Stimulated activated naive CD8-positive, alpha-beta T cell treated with anti-CD3 and anti-CD28 coated beads, Interleukin-15, amount 100 ng/mL, for 72 hours (primary cell): ENCODE measurements at regions not wholly inside any gene's neighbourhood (a gene's known extent, or its start where the extent isn't known, plus 50 kb on each side); places are given as distances from the start of the nearest gene placed in this dataset.
A peak's percentile ranks its signal among the peaks of the same experiment; 100 is the strongest.

Experiments
- ATAC-seq: fragments of 150-1000 bp; cut with Tn5 transposase; 2 replicates; pipeline ENCODE4 v1.10.0; 2021; ENCODE audit warnings: mild to moderate bottlenecking, moderate library complexity
- DNase-seq, 2 donors: peaks; one replicate each; pipeline ENCODE4 v3.0.0; 2021 to 2022
- H3K27ac Mint-ChIP-seq, 2 donors: one replicate each; pipeline ENCODE4 v1.8.0; 2022; ENCODE audit warnings: mild to moderate bottlenecking in 2 of 2, mixed read lengths in 2 of 2, moderate library complexity in 2 of 2
- H3K27me3 Mint-ChIP-seq: one replicate; pipeline ENCODE4 v1.8.0; 2022; ENCODE audit warnings: mixed read lengths
- H3K4me1 Mint-ChIP-seq: one replicate; pipeline ENCODE4 v1.8.0; 2022; ENCODE audit warnings: mild to moderate bottlenecking, mixed read lengths
- H3K4me3 Mint-ChIP-seq, 2 donors: one replicate each; pipeline ENCODE4 v1.8.0; 2022; ENCODE audit warnings: mild to moderate bottlenecking in 2 of 2, mixed read lengths in 2 of 2, moderate library complexity in 1 of 2
- H3K9me3 Mint-ChIP-seq, 2 donors: one replicate each; pipeline ENCODE4 v1.8.0; 2022; ENCODE audit warnings: mixed read lengths in 2 of 2

DNA sequence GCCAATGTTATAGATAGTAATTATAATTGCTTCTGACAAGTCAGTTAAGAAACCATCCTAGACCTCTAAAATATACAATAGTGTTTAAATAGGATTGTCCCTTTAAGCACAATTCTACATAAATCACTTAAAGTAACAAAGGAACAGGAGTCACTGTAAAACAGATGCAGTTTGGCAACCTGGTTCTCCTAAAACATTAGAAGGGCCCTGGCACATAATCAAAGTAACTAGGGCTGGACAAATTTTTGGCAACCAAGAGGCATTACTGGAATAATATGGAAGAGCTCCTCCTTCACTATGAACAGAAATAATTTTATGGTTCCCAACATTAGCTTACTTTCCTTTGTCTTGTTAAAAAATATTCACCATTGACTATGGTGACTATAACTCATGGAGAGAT is 75.0 kb upstream of the CCDC160 start:
- H3K9me3 Mint-ChIP-seq, result no peaks in the 10 kb centered on the region
- H3K4me3 Mint-ChIP-seq, result no peak overlapping the region
- H3K27me3 Mint-ChIP-seq, result no peaks in the 10 kb centered on the region
- no peak overlapping the region for H3K27ac Mint-ChIP-seq
- ATAC-seq (no peak), DNase-seq (no peak)
- H3K4me1 Mint-ChIP-seq, result peaks cover 20% of the 10 kb centered on the region

DNA sequence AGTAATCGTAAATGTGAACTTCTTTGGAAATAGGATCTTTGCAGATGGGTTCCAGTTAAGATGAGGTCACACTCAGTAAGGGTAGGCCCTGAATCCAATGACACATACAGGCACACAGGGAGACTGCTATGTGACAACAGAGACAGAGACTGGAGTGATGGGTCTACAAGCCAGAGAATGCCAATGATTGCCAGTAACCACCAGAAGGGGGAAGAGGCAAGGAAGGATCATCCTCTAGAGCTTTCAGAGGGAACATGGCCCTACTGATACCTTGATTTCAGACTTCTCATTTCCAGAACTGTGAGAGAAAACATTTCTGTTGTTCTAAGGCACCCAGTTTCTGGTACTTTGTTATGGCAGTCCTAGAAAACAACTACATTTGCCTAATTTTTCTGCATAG is 73.1 kb upstream of the CCDC160 start:
- DNase-seq, result no peak
- H3K9me3 Mint-ChIP-seq, result no peaks in the 10 kb centered on the region
- no peak overlapping the region for H3K4me3 Mint-ChIP-seq
- no peak for ATAC-seq
- no peak overlapping the region for H3K27ac Mint-ChIP-seq
- no peaks in the 10 kb centered on the region for H3K27me3 Mint-ChIP-seq
- H3K4me1 Mint-ChIP-seq, result peaks cover 22% of the 10 kb centered on the region

DNA sequence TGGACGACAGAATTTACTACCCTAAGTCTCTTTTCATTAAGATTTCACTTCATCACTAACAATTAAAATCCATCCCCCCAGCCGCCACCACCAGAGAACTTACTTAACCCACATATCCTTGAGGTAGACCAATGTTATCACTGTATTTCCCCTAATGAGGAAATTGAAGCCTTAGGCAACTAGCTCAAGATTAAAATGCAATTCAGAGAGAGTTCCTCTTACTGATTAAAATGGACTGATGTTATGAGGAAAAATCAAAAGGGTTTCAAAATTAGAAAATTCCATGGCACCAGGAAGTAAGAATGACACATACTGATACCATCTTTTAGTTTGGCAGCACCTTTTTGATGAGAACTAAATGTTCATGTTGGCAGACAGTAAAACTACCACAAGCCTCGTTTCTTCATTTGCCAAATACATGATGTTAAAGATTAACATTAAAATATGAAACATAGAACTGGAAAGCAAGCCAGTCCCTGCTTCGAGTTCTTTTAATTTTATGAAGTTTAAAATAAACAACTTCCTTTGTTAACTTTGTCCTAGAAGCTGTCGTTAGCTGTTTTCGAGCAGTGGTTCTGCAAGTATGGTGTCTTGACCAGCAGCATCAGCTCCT is 69.3 kb upstream of the CCDC160 start:
- no peak for ATAC-seq
- Mint-ChIP-seq H3K27ac (no peak overlapping the region), H3K4me3 (no peak overlapping the region), H3K27me3 (no peaks in the 10 kb centered on the region), H3K4me1 (peaks cover 26% of the 10 kb centered on the region), H3K9me3 (no peaks in the 10 kb centered on the region)
- no peak for DNase-seq

DNA sequence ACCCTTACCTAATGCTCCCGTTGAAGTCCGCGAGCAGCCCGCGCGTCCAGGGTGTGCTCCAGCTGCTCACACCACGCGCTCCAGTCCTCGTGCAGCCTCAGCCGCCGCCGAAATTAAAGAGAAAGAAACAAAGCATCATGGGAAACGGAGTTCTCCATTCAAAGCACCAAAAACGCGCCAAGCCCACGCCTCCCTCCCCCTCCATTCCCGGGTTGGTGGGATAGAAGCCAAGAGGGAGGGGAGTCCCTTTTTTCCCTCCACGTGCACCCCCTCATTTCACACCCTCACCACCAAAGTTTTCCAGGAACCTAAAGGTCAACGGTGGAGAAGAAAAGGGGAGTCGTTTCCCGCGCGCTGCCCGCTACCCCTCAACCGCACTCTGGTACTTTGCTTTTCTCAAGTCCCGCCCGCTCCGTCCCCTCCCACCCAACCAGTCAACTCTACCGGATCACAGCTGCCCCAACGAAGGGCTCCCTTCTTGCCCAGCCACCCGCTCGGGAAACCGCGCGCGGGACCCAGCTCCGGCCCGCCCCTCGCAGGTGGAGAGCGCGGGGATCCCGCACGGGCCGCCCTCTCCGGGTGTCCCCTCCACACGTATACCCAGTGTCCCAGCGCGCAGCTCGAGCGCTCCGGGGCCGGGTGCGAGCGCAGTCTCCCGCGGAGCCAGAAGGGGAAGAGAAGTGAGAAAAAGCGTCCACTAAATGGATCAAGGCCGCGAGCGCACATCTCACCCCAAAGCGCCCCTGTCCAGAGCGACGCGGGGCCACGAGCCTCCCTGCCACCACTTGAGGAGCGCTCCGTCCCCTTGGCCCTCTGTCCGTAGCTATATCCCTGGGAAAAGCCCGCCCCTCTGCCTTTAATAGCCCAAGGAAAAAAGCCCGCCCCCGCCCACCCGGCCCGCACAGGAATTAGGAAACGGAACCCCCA is 65.1 kb upstream of the CCDC160 start:
- peak; percentile 85 for ATAC-seq
- peak overlapping the region; percentile 84 to 96 for H3K4me3 Mint-ChIP-seq
- peaks cover 25% of the 10 kb centered on the region for H3K4me1 Mint-ChIP-seq
- H3K27ac Mint-ChIP-seq, result peak overlapping the region; percentile 31 to 88
- H3K9me3 Mint-ChIP-seq, result no peaks in the 10 kb centered on the region
- peak; percentile 51 to 66 for DNase-seq
- H3K27me3 Mint-ChIP-seq, result peaks cover 8% of the 10 kb centered on the region

DNA sequence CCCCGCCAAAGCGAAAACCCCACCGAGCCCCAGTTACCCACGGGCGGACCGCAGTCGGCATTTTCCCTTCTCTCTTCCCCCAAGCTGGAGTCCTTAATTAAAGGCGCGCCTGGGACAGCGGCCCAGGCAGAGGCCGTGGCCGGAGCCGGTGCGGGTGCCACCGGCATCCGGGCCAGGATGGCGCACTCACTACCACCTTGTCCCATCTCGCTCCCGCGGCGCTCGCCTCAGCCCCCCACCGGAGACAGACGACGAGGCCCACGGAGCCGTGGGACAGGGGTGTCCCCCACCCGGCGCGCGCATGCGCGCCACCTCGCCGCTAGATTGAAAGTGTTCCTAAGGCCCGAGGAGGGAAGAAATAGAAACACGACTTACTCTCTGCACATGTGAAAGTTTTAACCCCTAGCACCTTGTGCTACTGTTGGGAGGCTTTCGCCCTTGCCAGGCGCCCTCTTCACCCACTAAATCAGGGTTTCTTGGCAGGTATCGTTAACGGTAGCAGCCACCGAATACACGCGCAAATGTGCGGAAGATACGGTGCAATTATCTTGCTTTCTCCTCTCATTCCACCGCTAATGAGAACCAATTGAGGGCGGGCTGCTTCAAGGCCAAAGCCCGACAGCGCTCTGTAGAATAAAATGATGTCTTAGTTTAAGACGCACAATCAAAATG is 64.3 kb upstream of the CCDC160 start:
- Mint-ChIP-seq H3K27ac (peak overlapping the region; percentile 72 to 92), H3K4me3 (peak overlapping the region; percentile 84 to 96), H3K4me1 (peaks cover 20% of the 10 kb centered on the region), H3K9me3 (no peaks in the 10 kb centered on the region), H3K27me3 (peaks cover 12% of the 10 kb centered on the region)
- DNase-seq (peak; percentile 24 to 55), ATAC-seq (peak; percentile 54)

DNA sequence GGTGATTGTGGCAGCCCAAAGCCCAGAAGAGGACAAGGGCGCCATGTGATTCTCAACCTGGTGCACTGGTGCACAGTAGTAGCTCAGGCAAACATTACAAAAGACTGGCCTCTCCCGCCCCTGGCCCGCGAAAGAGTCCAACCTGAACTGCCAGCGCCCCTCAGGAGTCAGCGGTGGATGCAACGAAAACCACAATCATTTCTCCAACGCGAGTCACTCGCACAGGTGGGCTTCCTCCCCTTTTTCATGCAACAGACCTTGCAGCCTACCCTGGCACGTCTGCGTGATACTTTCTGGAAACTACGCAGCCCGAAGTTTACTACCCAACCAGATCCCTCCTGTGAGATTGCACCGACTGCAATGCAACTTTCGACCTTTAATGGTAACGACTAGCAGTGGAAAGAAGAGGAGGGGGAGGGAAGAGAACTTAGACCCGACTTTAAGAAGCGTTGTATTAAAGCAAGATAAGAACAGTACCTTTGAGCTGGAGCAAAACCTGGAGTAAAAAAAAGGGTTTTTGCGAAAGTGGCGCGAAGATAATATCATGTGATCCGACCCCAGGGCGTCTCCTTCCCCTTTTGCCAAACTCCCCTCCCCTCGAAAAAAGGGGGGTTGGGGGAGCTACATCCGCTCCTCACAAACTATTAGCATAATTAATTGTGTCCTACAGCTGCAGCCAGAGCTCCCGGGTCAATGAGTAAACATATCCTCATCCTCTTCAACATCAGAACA is 63.3 kb upstream of the CCDC160 start:
- DNase-seq, result peak in 1 of 2 donors; percentile 28
- Mint-ChIP-seq H3K9me3 (no peaks in the 10 kb centered on the region), H3K27ac (peak overlapping the region; percentile 85 to 92), H3K4me3 (peak overlapping the region; percentile 84 to 96), H3K4me1 (peaks cover 19% of the 10 kb centered on the region), H3K27me3 (peaks cover 14% of the 10 kb centered on the region)
- ATAC-seq, result peak; percentile 36

DNA sequence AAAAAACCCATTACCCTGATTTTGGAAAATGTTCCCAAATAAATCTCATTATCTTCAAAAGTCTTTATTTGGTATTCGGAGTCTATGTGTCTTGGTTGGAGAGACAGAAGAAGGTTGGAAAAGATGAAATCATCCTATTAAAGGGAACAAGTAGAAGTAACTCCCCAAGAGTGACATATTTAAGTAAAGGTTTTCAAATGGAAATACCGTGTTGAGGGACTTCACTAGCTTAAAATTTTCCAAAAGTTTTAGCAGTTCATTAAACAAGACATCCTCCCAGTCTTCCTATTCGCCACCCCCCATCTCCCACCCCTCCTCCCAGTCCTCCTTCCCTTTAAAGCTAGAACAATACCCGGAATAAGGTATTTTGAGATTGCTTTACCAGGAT is 62.7 kb upstream of the CCDC160 start:
- ATAC-seq (no peak), DNase-seq (no peak)
- H3K9me3 Mint-ChIP-seq, result no peaks in the 10 kb centered on the region
- peaks cover 19% of the 10 kb centered on the region for H3K4me1 Mint-ChIP-seq
- peak overlapping the region; percentile 84 to 96 for H3K4me3 Mint-ChIP-seq
- H3K27me3 Mint-ChIP-seq, result peaks cover 14% of the 10 kb centered on the region
- H3K27ac Mint-ChIP-seq, result peak overlapping the region; percentile 85 to 92

DNA sequence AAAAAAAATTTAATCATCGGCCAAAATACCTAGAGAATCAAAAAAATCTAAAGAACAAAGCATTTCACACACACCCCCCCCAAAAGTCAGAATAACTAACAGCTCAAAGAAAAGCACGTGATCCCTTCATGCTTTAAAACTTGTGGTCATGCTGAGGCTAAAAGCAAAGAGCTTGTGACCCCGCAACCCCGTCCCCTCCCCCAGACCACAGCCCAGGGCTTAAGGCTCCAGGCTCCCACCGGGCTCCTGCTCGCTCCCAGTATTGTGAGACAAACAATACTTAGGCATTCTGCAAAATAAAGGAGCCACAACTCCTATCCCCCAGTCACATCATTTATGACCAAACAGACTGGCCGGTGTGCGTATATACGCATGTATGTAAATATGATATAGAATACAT is 62.1 kb upstream of the CCDC160 start:
- no peak for DNase-seq
- Mint-ChIP-seq H3K27me3 (peaks cover 14% of the 10 kb centered on the region), H3K27ac (no peak overlapping the region), H3K4me1 (peaks cover 15% of the 10 kb centered on the region), H3K9me3 (no peaks in the 10 kb centered on the region), H3K4me3 (no peak overlapping the region)
- no peak for ATAC-seq

DNA sequence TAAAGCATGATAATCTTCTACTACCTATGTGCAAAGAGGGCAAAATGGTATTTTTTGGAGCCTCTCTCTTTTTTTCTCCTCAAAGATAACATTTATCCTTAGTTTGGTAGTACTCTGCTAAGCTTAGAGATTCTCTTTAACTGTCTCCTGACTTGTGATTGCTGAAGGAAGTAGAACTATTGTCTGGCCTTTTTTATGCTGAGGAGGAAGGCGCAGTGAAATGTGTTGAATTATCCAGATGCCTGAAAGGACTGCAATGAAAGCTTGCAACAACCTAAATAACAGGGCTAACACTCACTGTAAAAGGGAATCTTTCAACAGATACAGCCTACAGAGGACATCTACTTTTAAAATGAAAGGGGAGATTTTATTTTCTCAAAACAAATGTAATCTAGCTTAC is 59.5 kb upstream of the CCDC160 start:
- Mint-ChIP-seq H3K27me3 (peaks cover 14% of the 10 kb centered on the region), H3K4me3 (no peak overlapping the region), H3K4me1 (no peaks in the 10 kb centered on the region), H3K9me3 (no peaks in the 10 kb centered on the region), H3K27ac (no peak overlapping the region)
- ATAC-seq (no peak), DNase-seq (no peak)

DNA sequence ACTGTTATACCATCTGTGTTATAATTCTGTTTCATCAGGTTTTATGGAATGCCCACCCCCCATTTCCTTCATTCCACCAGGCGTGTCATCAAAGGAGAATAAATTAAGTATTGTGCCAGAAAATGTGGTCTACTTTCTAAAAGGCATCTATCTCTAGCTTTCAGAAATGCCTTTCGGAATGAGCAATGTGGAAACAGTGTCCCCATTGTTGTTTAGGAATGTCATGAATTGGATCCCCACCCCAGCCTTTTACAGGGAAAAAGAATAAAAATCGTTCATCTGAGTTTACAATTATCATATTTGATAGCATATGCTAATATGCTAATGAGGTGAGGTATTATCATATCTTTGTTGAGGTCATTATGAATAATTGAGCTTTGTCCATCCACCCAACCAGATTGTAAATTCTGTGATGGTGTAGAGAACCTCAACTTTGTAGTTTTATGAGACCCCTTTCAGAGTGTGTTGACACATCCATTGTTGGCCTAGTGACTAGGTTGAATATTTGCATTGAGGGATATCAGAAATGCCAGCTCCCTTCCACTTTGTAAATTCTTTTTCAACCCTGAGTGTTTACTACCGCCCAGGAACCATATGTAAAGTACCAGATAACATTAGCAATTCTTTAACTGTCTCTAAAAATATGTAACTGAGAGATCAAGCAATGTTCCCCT is 56.2 kb upstream of the CCDC160 start:
- Mint-ChIP-seq H3K27ac (no peak overlapping the region), H3K9me3 (no peaks in the 10 kb centered on the region), H3K4me3 (no peak overlapping the region), H3K27me3 (peaks cover 8% of the 10 kb centered on the region), H3K4me1 (peaks cover 8% of the 10 kb centered on the region)
- ATAC-seq (no peak), DNase-seq (no peak)

DNA sequence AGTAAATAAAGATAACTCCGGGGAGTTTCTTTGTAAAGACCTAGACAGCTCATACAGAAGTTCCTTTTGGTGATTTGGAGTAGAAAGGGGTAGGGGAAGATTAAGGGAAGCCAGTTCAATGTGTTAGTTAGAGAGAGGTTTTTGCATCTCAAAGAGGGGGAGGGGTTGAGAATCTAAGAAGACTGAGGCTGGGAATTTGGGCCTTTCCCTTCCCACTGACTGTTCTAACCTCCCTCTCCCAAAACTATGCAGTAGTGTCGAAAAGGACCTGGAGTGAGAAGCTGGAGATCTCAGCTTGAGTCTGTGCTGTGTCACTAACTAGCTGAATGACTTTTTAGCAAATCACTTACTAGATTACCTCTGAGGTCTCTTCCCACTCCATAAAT is 55.7 kb upstream of the CCDC160 start:
- Mint-ChIP-seq H3K27me3 (peaks cover 6% of the 10 kb centered on the region), H3K4me3 (no peak overlapping the region), H3K4me1 (peaks cover 8% of the 10 kb centered on the region), H3K27ac (no peak overlapping the region), H3K9me3 (no peaks in the 10 kb centered on the region)
- no peak for DNase-seq
- ATAC-seq, result no peak

DNA sequence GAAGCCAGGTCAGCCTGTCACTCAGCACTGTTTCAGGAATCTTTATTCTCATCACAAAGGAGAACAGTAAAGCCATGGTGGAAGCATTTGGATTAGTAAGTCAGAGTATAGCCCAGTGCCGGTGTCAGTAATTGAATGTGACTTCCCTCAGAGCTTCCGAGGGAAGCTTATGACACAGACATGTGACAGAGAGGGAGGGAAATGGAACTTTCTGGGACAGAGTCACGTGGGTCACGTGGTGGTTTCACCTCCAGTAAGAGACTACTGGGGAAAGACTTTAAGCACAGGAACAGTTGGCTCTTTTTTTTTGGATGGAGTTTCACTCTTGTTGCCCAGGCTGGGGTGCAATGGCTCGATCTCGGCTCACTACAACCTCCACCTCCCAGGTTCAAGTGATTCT is 53.3 kb upstream of the CCDC160 start:
- H3K9me3 Mint-ChIP-seq, result no peaks in the 10 kb centered on the region
- H3K27me3 Mint-ChIP-seq, result no peaks in the 10 kb centered on the region
- ATAC-seq, result no peak
- H3K27ac Mint-ChIP-seq, result no peak overlapping the region
- H3K4me3 Mint-ChIP-seq, result no peak overlapping the region
- no peak for DNase-seq
- H3K4me1 Mint-ChIP-seq, result peaks cover 8% of the 10 kb centered on the region

DNA sequence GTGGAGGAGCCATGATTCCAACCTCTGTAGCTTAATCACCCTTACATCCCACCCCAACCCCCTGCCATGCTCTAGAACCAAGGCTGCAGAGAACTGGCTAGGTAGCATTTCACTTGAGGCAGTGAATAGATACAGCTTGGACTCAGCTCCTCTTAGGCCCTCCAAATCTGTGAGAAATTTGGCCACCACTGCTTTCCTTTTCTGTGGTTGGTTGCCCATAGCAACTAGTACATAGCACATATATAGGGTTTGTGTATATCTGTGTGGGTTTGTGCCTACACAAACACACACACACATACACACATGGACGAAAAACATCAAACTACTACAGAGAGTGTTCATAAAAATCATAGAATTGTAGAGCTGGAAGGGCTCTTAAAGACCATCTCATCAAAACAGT is 52.0 kb upstream of the CCDC160 start:
- Mint-ChIP-seq H3K4me3 (peak overlapping the region in 1 of 2 donors; percentile 19), H3K27ac (peak overlapping the region in 1 of 2 donors; percentile 34), H3K4me1 (peaks cover 14% of the 10 kb centered on the region), H3K9me3 (no peaks in the 10 kb centered on the region), H3K27me3 (no peaks in the 10 kb centered on the region)
- ATAC-seq, result peak; percentile 23
- peak in 1 of 2 donors; percentile 12 for DNase-seq

DNA sequence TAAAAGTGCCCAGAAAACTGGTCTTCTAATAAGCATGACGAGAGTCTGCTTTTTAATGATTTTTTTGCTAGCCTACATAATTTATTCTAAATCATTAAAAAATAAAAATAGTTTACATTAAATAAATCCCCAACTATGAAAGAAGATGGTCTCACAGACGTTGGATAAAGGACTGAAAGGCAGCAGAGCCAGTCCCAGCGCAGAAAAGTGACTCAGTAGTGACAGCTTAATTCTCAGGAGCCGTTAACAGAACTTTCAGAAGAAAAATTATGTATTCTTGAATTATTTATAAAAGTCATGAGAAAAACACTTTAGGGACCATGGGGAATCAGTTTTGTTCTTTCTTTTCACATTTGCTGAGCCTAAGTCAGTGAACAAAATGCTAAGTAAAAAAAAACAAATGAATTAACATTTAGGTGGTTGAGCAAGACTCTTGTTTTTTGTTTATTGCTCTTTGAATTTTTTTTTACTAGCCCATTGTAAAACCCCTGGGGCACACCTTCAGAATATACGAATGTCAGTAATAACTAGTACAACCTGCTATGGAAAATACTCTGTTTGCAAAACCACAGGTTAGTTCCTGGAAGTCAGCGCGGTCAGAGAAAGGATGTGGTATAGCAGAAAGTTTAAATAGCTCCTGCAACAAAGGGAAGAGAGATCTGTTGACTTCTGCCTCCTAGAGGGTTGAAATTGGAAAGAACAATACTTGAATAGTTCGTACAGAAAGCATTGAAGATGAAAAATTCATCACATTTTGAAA is 50.4 kb upstream of the CCDC160 start:
- ATAC-seq, result peak; percentile 98

More for the DNA sequence above, 50.4 kb upstream of the CCDC160 start:
- Mint-ChIP-seq H3K9me3 (no peaks in the 10 kb centered on the region), H3K27me3 (no peaks in the 10 kb centered on the region), H3K4me3 (peak overlapping the region; percentile 76 to 86), H3K4me1 (peaks cover 14% of the 10 kb centered on the region), H3K27ac (peak overlapping the region; percentile 79 to 92)
- DNase-seq, result peak; percentile 52 to 69
